PC-3 (cell line): ENCODE measurements at regions not wholly inside any gene's neighbourhood (a gene's known extent, or its start where the extent isn't known, plus 50 kb on each side); places are given as distances from the start of the nearest gene placed in this dataset.
"Not testable (repeated sequence)": the region's sequence is repeated elsewhere in the genome, so short reads cannot be mapped to it uniquely, and the experiment has no call there.

Experiments used
- ATAC-seq: fragments of 200-7000 bp; cut with Tn5 transposase; 2 replicates; pipeline ENCODE4 v1.9.1; 2020; ENCODE audit warnings: mild to moderate bottlenecking, moderate library complexity
- BruUV-seq: library from RNA; stranded (reverse); fragments of 400-500 nt; replicated peaks from 2 replicates; lab custom pipeline; 2021; lab: Mats Ljungman, UMichigan
- CTCF ChIA-PET: fragments of 300-600 bp; sonication (Branson Sonifier 250); formaldehyde crosslinking; loops from one replicate; lab custom pipeline; 2022; ENCODE audit warnings: antibody characterized with exemption; lab: Charles Lee
- POLR2A ChIA-PET: fragments of 300-600 bp; sonication (Branson Sonifier 250); formaldehyde crosslinking; loops from one replicate; lab custom pipeline; 2022; ENCODE audit warnings: antibody characterized with exemption; ENCODE audit not compliant: unreplicated experiment; lab: Charles Lee
- DNase-seq: peaks from one replicate; pipeline ENCODE4 v3.0.0-alpha.2; 2015
- H2AFZ ChIP-seq: fragments of 300-600 bp; sonication (generic); 2 replicates; pipeline ENCODE4 v1.6.0; 2016; ENCODE audit warnings: antibody characterized with exemption, low read length
- H3F3A ChIP-seq: fragments of 300-600 bp; sonication (generic); one replicate; pipeline ENCODE4 v1.6.0; 2017; ENCODE audit warnings: antibody characterized with exemption, low read length, control low read depth, mild to moderate bottlenecking; ENCODE audit not compliant: unreplicated experiment
- H3K27ac ChIP-seq: fragments of 300-600 bp; sonication (generic); 2 replicates; pipeline ENCODE4 v1.5.1; 2016; ENCODE audit warnings: mild to moderate bottlenecking, low read length
- H3K27me3 ChIP-seq: fragments of 300-600 bp; sonication (generic); 2 replicates; pipeline ENCODE4 v1.6.1; 2016; ENCODE audit warnings: low read length, mixed read lengths
- H3K36me3 ChIP-seq: fragments of 300-600 bp; sonication (generic); 2 replicates; pipeline ENCODE4 v1.6.1; 2016; ENCODE audit warnings: low read depth, mixed run types, low read length, mixed read lengths
- H3K4me1 ChIP-seq: fragments of 300-600 bp; sonication (generic); 2 replicates; pipeline ENCODE4 v1.5.1; 2016; ENCODE audit warnings: low read length; ENCODE audit not compliant: insufficient read depth
- H3K4me2 ChIP-seq: fragments of 300-600 bp; sonication (generic); 2 replicates; pipeline ENCODE4 v1.6.0; 2016; ENCODE audit warnings: low read length
- H3K4me3 ChIP-seq: fragments of 300-600 bp; sonication (generic); 2 replicates; pipeline ENCODE4 v1.5.1; 2016; ENCODE audit warnings: mild to moderate bottlenecking, low read length, mixed read lengths
- H3K79me2 ChIP-seq: fragments of 300-600 bp; sonication (generic); 2 replicates; pipeline ENCODE4 v1.6.1; 2017; ENCODE audit warnings: low read length, mixed read lengths
- H3K9ac ChIP-seq: fragments of 300-600 bp; sonication (generic); 2 replicates; pipeline ENCODE4 v1.6.0; 2016; ENCODE audit warnings: mild to moderate bottlenecking, low read length
- H3K9me2 ChIP-seq: fragments of 300-600 bp; sonication (generic); replicated peaks from 2 replicates; pipeline ENCODE4 v1.6.1; 2016; ENCODE audit warnings: mixed run types, low read length, mixed read lengths
- H3K9me3 ChIP-seq: fragments of 300-600 bp; sonication (generic); 2 replicates; pipeline ENCODE4 v1.6.1; 2016; ENCODE audit warnings: low read length, mixed read lengths
- H4K20me1 ChIP-seq: fragments of 300-600 bp; sonication (generic); 2 replicates; pipeline ENCODE4 v1.6.1; 2016; ENCODE audit warnings: low read length, mixed read lengths
- intact Hi-C: fragments of 100-400 bp; cut with micrococcal nuclease; formaldehyde crosslinking; loops from 2 replicates; pipeline ENCODE4 v1.9.0; 2023

- H4K20me1 ChIP-seq, BruUV-seq, intact Hi-C loops, H3K9me3 ChIP-seq, H3K4me2 ChIP-seq, H3F3A ChIP-seq, H3K9ac ChIP-seq, H3K27ac ChIP-seq, CTCF ChIA-PET, H3K9me2 ChIP-seq, DNase-seq, H3K4me1 ChIP-seq, H3K79me2 ChIP-seq, ATAC-seq, H3K4me3 ChIP-seq, H3K27me3 ChIP-seq, H3K36me3 ChIP-seq, POLR2A ChIA-PET, H2AFZ ChIP-seq: not testable (repeated sequence)
These were observed 119.1 kb upstream of the METTL14 start for GRCh38 chr4:118566003-118566513.

- H3K79me2 ChIP-seq, H3K4me2 ChIP-seq, H3K4me1 ChIP-seq, CTCF ChIA-PET, intact Hi-C loops, H3K9me2 ChIP-seq, H3F3A ChIP-seq, BruUV-seq, H3K36me3 ChIP-seq, H3K4me3 ChIP-seq, H3K27me3 ChIP-seq, POLR2A ChIA-PET, H3K27ac ChIP-seq, H3K9ac ChIP-seq, H3K9me3 ChIP-seq, DNase-seq, H2AFZ ChIP-seq, ATAC-seq, H4K20me1 ChIP-seq: not testable (repeated sequence)
These were observed 112.2 kb upstream of the METTL14 start for GRCh38 chr4:118572991-118573390.

GRCh38 chr4:118574251-118574913 lies 110.8 kb upstream of the METTL14 start:
- BruUV-seq, POLR2A ChIA-PET, H3K4me1 ChIP-seq, H3K27me3 ChIP-seq, CTCF ChIA-PET, H3K9me3 ChIP-seq, H3K4me3 ChIP-seq, H3K4me2 ChIP-seq, H3K79me2 ChIP-seq, H4K20me1 ChIP-seq, H3K9ac ChIP-seq, H3K36me3 ChIP-seq, ATAC-seq, intact Hi-C loops, DNase-seq, H2AFZ ChIP-seq, H3K27ac ChIP-seq, H3K9me2 ChIP-seq, H3F3A ChIP-seq: not testable (repeated sequence)

GRCh38 chr4:118575057-118575456 lies 110.1 kb upstream of the METTL14 start:
- H3K4me3 ChIP-seq, BruUV-seq, DNase-seq, H3K9ac ChIP-seq, ATAC-seq, H2AFZ ChIP-seq, H3K27me3 ChIP-seq, CTCF ChIA-PET, H3F3A ChIP-seq, H3K4me1 ChIP-seq, H3K9me3 ChIP-seq, POLR2A ChIA-PET, H3K36me3 ChIP-seq, H4K20me1 ChIP-seq, H3K4me2 ChIP-seq, intact Hi-C loops, H3K27ac ChIP-seq, H3K79me2 ChIP-seq, H3K9me2 ChIP-seq: not testable (repeated sequence)

GRCh38 chr4:118575726-118576125 lies 109.5 kb upstream of the METTL14 start:
- BruUV-seq, ATAC-seq, H3K4me3 ChIP-seq, DNase-seq, H3K27ac ChIP-seq, H3K9me3 ChIP-seq, CTCF ChIA-PET, H3K79me2 ChIP-seq, H3K36me3 ChIP-seq, POLR2A ChIA-PET, H3K27me3 ChIP-seq, H3K9me2 ChIP-seq, H3K4me2 ChIP-seq, H3K9ac ChIP-seq, intact Hi-C loops, H2AFZ ChIP-seq, H4K20me1 ChIP-seq, H3K4me1 ChIP-seq, H3F3A ChIP-seq: not testable (repeated sequence)

- H3K4me3 ChIP-seq, intact Hi-C loops, BruUV-seq, POLR2A ChIA-PET, ATAC-seq, H3K4me2 ChIP-seq, H3K9me3 ChIP-seq, CTCF ChIA-PET, H3K4me1 ChIP-seq, DNase-seq, H3K9me2 ChIP-seq, H3K27ac ChIP-seq, H2AFZ ChIP-seq, H3F3A ChIP-seq, H3K79me2 ChIP-seq, H3K9ac ChIP-seq, H4K20me1 ChIP-seq, H3K36me3 ChIP-seq, H3K27me3 ChIP-seq: not testable (repeated sequence)
These were observed 108.4 kb upstream of the METTL14 start for GRCh38 chr4:118576709-118577219.
